ENCODE measurements at regions not wholly inside any gene's neighbourhood (a gene's known extent, or its start where the extent isn't known, plus 50 kb on each side); places are given as distances from the start of the nearest gene placed in this dataset.

GRCh38 chr3:8156138-8156537 lies 345.5 kb upstream of the LMCD1 start:
- 6% methylated on average over 2 of the region's 6 CpGs; no CpG with 5 or more reads in 1 of the 2 experiments for WGBS, 2 experiments (ENCODE audit: extremely low coverage in 2 of 2, insufficient read length in 1 of 2)
- Histone ChIP-seq H3K56ac (ENCODE audit: extremely low read depth, insufficient read depth, low read length) (no peak overlapping the region), H4K91ac (ENCODE audit: insufficient read depth, low read depth, low read length) (no peak overlapping the region), H4K20me1 (ENCODE audit: insufficient read depth, low read length) (no peaks in the 10 kb centered on the region), H3K9me3 (ENCODE audit: control insufficient read depth, insufficient read depth, low read length) (peaks cover 2% of the 10 kb centered on the region; the same call in 1 of the 2 replicates), H3K27ac (ENCODE audit: insufficient read depth, low read length) (no peak overlapping the region), H2AK9ac (replicated peaks; ENCODE audit: low read depth, low read length, poor library complexity) (no peak overlapping the region), H3K23ac (ENCODE audit: low read depth, low read length) (no peak overlapping the region), H4K5ac (ENCODE audit: low read depth, low read length) (no peak overlapping the region), H2AK5ac (ENCODE audit: low read depth, low read length) (no peak overlapping the region), H2BK5ac (ENCODE audit: low read depth, low read length, poor library complexity, severe bottlenecking) (no peak overlapping the region), H3K4me2 (ENCODE audit: low read depth, low read length) (no peak overlapping the region), H3K9ac (ENCODE audit: low read depth, low read length) (no peak overlapping the region), H3K9me1 (ENCODE audit: insufficient read depth, low read length) (no peaks in the 10 kb centered on the region), H3K36me3 (ENCODE audit: control insufficient read depth, insufficient read depth, low read length) (no peaks in the 10 kb centered on the region), H3K4me1 (ENCODE audit: control insufficient read depth, insufficient read depth, low read length) (no peaks in the 10 kb centered on the region), H3K4me3 (ENCODE audit: insufficient read depth, low read depth, low read length) (no peak overlapping the region), H3K14ac (replicated peaks; ENCODE audit: low read depth, low read length) (no peak overlapping the region), H2BK20ac (ENCODE audit: low read depth, low read length) (no peak overlapping the region), H3K27me3 (ENCODE audit: control insufficient read depth, insufficient read depth, low read length) (no peaks in the 10 kb centered on the region), H4K8ac (ENCODE audit: low read depth in 2 of 2, low read length in 2 of 2) (no peak overlapping the region), H2BK120ac (ENCODE audit: low read depth, low read length) (no peak overlapping the region), H3K79me1 (ENCODE audit: low read depth in 1 of 2, low read length in 2 of 2) (no peaks in the 10 kb centered on the region), H2BK15ac (ENCODE audit: low read depth, low read length) (no peak overlapping the region), H3K4ac (ENCODE audit: low read depth, low read length) (no peak overlapping the region), H2AFZ (replicated peaks; ENCODE audit: low read length, poor library complexity) (no peak overlapping the region), H3K18ac (ENCODE audit: low read depth, low read length) (no peak overlapping the region)
- BruUV-seq (replicated peaks) = no TSS peak
- CTCF ChIA-PET = no interaction called here
- POLR2A ChIA-PET (ENCODE audit: unreplicated experiment) = no interaction called here
- dilution Hi-C loops (cut with HindIII; ENCODE audit: low sequenced_read_pairs, unreplicated experiment) = no loop called here
- in situ Hi-C loops (cut with MboI; ENCODE audit: low sequenced_read_pairs) = no loop called here
- intact Hi-C loops (cut with micrococcal nuclease) = no loop called here
- no peak for DNase-seq
- TF ChIP-seq RFX5 (IDR thresholded peaks at IDR 0.05; ENCODE audit: low read depth, low read length) (no peak), RAD21 (IDR thresholded peaks at IDR 0.05; ENCODE audit: low read length) (no peak), MAFK (IDR thresholded peaks at IDR 0.05; ENCODE audit: low read depth, low read length) (no peak), CEBPB (IDR thresholded peaks at IDR 0.05; ENCODE audit: low read depth, low read length) (no peak)
- TF ChIP-seq, protein P1, sequence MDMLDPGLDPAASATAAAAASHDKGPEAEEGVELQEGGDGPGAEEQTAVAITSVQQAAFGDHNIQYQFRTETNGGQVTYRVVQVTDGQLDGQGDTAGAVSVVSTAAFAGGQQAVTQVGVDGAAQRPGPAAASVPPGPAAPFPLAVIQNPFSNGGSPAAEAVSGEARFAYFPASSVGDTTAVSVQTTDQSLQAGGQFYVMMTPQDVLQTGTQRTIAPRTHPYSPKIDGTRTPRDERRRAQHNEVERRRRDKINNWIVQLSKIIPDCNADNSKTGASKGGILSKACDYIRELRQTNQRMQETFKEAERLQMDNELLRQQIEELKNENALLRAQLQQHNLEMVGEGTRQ (IDR thresholded peaks at IDR 0.05; ENCODE audit: low read depth, low read length) = no peak
- no peak for ATAC-seq (ENCODE audit: low read depth)

Measured in IMR-90 (cell line).